Gastroesophageal sphincter (tissue), 3 donors: ENCODE measurements at regions not wholly inside any gene's neighbourhood (a gene's known extent, or its start where the extent isn't known, plus 50 kb on each side); places are given as distances from the start of the nearest gene placed in this dataset.

Experiments used
- CTCF ChIP-seq, 4 experiments: fragments of 200-600 bp in 2 of 4; fragments of 450-650 bp in 2 of 4; sonication (generic) in 1 of 4; IDR thresholded peaks; one replicate each; pipeline ENCODE4 v1.5.1; 2017 to 2019; ENCODE audit warnings: antibody characterized with exemption in 4 of 4, mild to moderate bottlenecking in 2 of 4, moderate library complexity in 2 of 4
- EP300 ChIP-seq: sonication (generic); formaldehyde crosslinking; IDR thresholded peaks from one replicate; pipeline ENCODE4 v1.6.1; 2017; ENCODE audit warnings: antibody characterized with exemption, mild to moderate bottlenecking
- POLR2A ChIP-seq, 2 donors: fragments of 450-650 bp; IDR thresholded peaks; one replicate each; pipeline ENCODE4 v1.6.1; 2017; ENCODE audit warnings: antibody characterized with exemption in 2 of 2, mild to moderate bottlenecking in 2 of 2, moderate library complexity in 1 of 2
- POLR2AphosphoS5 ChIP-seq: sonication (generic); formaldehyde crosslinking; IDR thresholded peaks from one replicate; pipeline ENCODE4 v1.6.1; 2017; ENCODE audit warnings: antibody characterized with exemption

GRCh38 chr6:90428514-90428913 is 131.9 kb upstream of the BACH2 start:
- TF ChIP-seq CTCF (IDR thresholded peaks at IDR 0.05): no peak
- TF ChIP-seq POLR2A (IDR thresholded peaks at IDR 0.05): no peak
- TF ChIP-seq EP300: no peak
- no peak for TF ChIP-seq POLR2AphosphoS5
